ENCODE measurements at regions not wholly inside any gene's neighbourhood (a gene's known extent, or its start where the extent isn't known, plus 50 kb on each side); places are given as distances from the start of the nearest gene placed in this dataset.
"Not testable (repeated sequence)": the region's sequence is repeated elsewhere in the genome, so short reads cannot be mapped to it uniquely, and the experiment has no call there.

- DNase-seq; H3K27me3 Mint-ChIP-seq; H3K36me3 Mint-ChIP-seq (ENCODE audit: low read depth); H3K9me3 Mint-ChIP-seq; H3K4me3 Mint-ChIP-seq; H3K4me1 Mint-ChIP-seq (ENCODE audit: low read depth); H3K27ac Mint-ChIP-seq: not testable (repeated sequence)
Measured at GRCh38 chr10:87300163-87300562, 57.4 kb upstream of the NUTM2D start.

- not testable (repeated sequence) for H3K27ac Mint-ChIP-seq; H3K9me3 Mint-ChIP-seq; H3K27me3 Mint-ChIP-seq; H3K4me1 Mint-ChIP-seq (ENCODE audit: low read depth); H3K4me3 Mint-ChIP-seq; H3K36me3 Mint-ChIP-seq (ENCODE audit: low read depth)
- peak; percentile 65 for DNase-seq
Measured at GRCh38 chr10:87301466-87302115, 56.0 kb upstream of the NUTM2D start.

GRCh38 chr10:87302132-87302531 is 55.4 kb upstream of the NUTM2D start:
- H3K27ac Mint-ChIP-seq; H3K27me3 Mint-ChIP-seq; DNase-seq; H3K4me1 Mint-ChIP-seq (ENCODE audit: low read depth); H3K4me3 Mint-ChIP-seq; H3K9me3 Mint-ChIP-seq; H3K36me3 Mint-ChIP-seq (ENCODE audit: low read depth): not testable (repeated sequence)

GRCh38 chr10:87303707-87304106 is 53.8 kb upstream of the NUTM2D start:
- H3K27ac Mint-ChIP-seq; H3K9me3 Mint-ChIP-seq; H3K4me3 Mint-ChIP-seq; H3K27me3 Mint-ChIP-seq; DNase-seq; H3K4me1 Mint-ChIP-seq (ENCODE audit: low read depth); H3K36me3 Mint-ChIP-seq (ENCODE audit: low read depth): not testable (repeated sequence)

GRCh38 chr10:87306681-87307080 is 50.9 kb upstream of the NUTM2D start:
- not testable (repeated sequence) for H3K4me1 Mint-ChIP-seq (ENCODE audit: low read depth); H3K27me3 Mint-ChIP-seq; H3K27ac Mint-ChIP-seq; DNase-seq; H3K9me3 Mint-ChIP-seq; H3K4me3 Mint-ChIP-seq; H3K36me3 Mint-ChIP-seq (ENCODE audit: low read depth)

Data from activated T-cell treated with anti-CD3 and anti-CD28 coated beads, Interleukin-2, amount 50 U/mL, for 24 hours (primary cell).